ENCODE measurements at regions not wholly inside any gene's neighbourhood (a gene's known extent, or its start where the extent isn't known, plus 50 kb on each side); places are given as distances from the start of the nearest gene placed in this dataset.
A peak's percentile ranks its signal among the peaks of the same experiment; 100 is the strongest.

DNA sequence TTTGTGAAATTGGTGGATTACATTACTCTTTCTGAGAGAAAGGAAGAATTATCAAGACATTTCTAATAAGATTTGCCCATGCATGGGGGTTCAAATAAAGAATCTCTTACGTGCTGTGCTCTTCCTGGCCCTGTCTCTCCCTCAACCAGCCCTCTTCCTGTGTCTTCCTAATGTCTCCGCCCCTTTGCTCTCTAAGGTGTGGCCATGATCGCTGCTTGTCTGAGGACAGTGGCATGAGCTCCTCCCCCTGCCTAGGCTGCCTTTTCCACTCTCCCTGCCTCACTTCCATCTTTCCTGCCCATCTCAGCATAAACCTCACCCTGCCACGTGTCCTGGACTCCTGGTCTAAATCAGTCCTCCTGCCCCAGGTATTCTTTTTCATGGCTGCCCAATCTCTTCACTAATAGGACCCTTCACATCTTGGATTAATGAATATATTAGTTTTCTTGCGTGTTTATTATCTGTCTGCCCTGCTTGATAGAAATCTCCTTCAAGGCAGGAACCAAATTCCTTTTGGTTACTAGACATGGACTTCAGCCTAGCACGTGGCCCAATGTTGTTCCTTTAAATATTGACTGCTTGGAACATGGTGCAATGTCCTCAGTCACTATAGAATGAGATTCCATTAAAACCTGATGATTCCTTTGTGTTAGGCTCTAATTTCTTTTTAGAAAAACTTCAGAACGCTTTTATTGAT lies 122.3 kb downstream of the MTRR start:
- no peaks in the 10 kb centered on the region for H3K9me3 ChIP-seq (replicated peaks; ENCODE audit: control insufficient read depth, low read depth, low read length)
- H3K4me1 ChIP-seq (ENCODE audit: control insufficient read depth, insufficient read depth, low read length) = no peaks in the 10 kb centered on the region
- H3K27ac ChIP-seq (ENCODE audit: low read length) = no peak overlapping the region
- H3K27me3 ChIP-seq (ENCODE audit: control insufficient read depth, insufficient read depth, low read length) = no peaks in the 10 kb centered on the region
- no peak for DNase-seq
- 48% methylated on average over 3 of the region's 7 CpGs for WGBS (ENCODE audit: insufficient coverage)
- no peak overlapping the region for H3K4me3 ChIP-seq (ENCODE audit: low read length)
- H3K36me3 ChIP-seq (ENCODE audit: control insufficient read depth, insufficient read depth, low read length) = no peaks in the 10 kb centered on the region

DNA sequence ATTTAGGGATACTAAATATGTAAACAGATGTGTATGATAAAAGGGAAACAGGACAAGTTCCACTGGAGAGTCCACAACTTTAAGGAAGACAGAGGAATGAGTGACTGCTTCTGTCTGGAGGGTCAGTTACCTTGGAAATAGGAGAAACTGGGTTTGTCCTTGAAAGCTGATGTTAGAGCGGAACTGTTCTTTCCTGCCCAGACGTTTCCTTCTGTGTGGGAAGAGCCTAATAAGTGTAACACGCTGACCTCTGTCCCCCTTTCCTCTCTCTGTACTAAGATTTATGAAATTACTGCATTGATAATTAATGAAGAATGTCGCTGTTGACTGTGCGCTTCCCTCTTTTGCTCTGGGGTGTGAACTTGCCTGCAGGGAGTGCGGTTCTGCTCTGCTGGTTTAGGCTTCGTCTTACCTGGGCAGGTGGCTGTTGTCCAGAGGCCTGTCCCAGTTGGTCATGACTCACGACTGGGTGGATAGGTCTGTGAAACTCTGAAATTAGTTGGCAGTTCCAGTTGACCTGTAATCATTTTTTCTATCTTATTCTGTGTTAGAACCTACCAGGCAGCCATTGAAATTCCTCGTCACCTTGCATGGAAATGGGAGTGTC lies 126.8 kb downstream of the MTRR start:
- Histone ChIP-seq H3K9me3 (replicated peaks; ENCODE audit: control insufficient read depth, low read depth, low read length) (no peaks in the 10 kb centered on the region), H3K36me3 (ENCODE audit: control insufficient read depth, insufficient read depth, low read length) (no peaks in the 10 kb centered on the region), H3K27me3 (ENCODE audit: control insufficient read depth, insufficient read depth, low read length) (no peaks in the 10 kb centered on the region), H3K4me3 (ENCODE audit: low read length) (no peak overlapping the region), H3K4me1 (ENCODE audit: control insufficient read depth, insufficient read depth, low read length) (no peaks in the 10 kb centered on the region), H3K27ac (ENCODE audit: low read length) (no peak overlapping the region)
- no peak for DNase-seq
- 67% methylated on average over 3 of the region's 9 CpGs for WGBS (ENCODE audit: insufficient coverage)

DNA sequence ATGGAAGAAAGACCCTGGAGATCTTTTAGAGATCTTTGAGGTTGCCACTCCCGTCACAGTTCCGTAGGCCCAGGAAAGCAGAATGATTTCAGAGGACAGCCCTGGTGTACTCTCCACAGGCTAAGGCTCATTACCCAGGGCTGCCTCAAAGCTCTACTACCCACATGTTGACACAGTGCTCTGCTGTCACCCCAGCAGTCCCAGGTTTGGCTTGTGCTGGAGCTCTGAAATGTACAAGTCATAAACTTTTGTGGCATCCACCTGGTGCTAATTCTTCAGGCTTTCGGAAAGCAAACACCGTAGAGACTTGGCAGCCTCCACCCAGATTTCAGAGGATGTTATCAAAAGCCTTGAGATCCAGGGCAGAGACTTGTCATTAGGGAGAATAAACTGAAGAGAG lies 136.5 kb downstream of the MTRR start:
- H3K27me3 ChIP-seq (ENCODE audit: control insufficient read depth, insufficient read depth, low read length) = no peaks in the 10 kb centered on the region
- H3K27ac ChIP-seq (ENCODE audit: low read length) = no peak overlapping the region
- H3K36me3 ChIP-seq (ENCODE audit: control insufficient read depth, insufficient read depth, low read length) = no peaks in the 10 kb centered on the region
- no peak overlapping the region for H3K4me3 ChIP-seq (ENCODE audit: low read length)
- H3K4me1 ChIP-seq (ENCODE audit: control insufficient read depth, insufficient read depth, low read length) = no peaks in the 10 kb centered on the region
- DNase-seq = no peak
- 77% methylated on average over 4 of the region's 4 CpGs for WGBS (ENCODE audit: insufficient coverage)
- peaks cover 2% of the 10 kb centered on the region for H3K9me3 ChIP-seq (replicated peaks; ENCODE audit: control insufficient read depth, low read depth, low read length)

DNA sequence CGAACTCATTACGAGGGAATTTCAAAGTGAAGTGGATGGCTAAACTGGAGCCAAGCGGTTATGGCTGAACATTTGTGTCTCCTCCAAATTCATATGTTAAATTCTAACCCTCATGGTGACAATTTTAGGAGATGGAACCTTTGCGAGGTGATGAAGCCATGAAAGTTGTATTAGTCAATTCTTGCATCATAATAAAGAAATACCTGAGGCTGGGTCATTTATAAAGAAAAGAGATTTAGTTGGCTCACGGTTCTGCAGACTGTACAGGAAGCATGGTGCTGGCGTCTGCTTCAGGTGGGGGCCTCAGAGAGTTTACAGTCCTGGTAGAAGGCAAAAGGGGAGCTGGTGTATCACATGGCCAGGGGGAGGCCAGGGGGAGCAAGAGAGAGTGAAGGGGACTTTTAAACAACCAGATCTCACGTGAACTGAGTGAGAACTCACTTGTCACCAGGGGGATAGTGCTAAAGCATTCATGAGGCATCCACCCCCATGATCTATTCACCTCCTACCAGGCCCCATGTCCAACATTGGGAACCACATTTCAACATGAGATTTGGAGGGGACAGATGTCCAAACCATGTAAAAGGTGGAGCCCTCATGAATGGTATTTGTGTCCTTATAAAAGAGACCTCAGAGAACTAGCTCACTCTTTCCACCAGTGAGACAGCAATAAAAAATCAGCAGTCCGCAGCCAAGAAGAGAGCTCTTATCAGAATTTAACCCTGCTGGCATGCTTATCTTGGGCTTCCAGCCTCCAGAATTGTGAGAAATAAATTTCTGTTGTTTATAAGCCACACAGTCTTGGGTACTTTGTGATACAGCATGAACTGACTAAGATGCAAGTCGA lies 143.4 kb downstream of the MTRR start:
- H3K27me3 ChIP-seq (ENCODE audit: control insufficient read depth, insufficient read depth, low read length) = no peaks in the 10 kb centered on the region
- no peaks in the 10 kb centered on the region for H3K4me1 ChIP-seq (ENCODE audit: control insufficient read depth, insufficient read depth, low read length)
- H3K27ac ChIP-seq (ENCODE audit: low read length) = no peak overlapping the region
- whole genome bisulfite sequencing (ENCODE audit: insufficient coverage) = 83% methylated on average over 7 of the region's 9 CpGs
- H3K4me3 ChIP-seq (ENCODE audit: low read length) = no peak overlapping the region
- no peaks in the 10 kb centered on the region for H3K9me3 ChIP-seq (replicated peaks; ENCODE audit: control insufficient read depth, low read depth, low read length)
- no peaks in the 10 kb centered on the region for H3K36me3 ChIP-seq (ENCODE audit: control insufficient read depth, insufficient read depth, low read length)
- no peak for DNase-seq

DNA sequence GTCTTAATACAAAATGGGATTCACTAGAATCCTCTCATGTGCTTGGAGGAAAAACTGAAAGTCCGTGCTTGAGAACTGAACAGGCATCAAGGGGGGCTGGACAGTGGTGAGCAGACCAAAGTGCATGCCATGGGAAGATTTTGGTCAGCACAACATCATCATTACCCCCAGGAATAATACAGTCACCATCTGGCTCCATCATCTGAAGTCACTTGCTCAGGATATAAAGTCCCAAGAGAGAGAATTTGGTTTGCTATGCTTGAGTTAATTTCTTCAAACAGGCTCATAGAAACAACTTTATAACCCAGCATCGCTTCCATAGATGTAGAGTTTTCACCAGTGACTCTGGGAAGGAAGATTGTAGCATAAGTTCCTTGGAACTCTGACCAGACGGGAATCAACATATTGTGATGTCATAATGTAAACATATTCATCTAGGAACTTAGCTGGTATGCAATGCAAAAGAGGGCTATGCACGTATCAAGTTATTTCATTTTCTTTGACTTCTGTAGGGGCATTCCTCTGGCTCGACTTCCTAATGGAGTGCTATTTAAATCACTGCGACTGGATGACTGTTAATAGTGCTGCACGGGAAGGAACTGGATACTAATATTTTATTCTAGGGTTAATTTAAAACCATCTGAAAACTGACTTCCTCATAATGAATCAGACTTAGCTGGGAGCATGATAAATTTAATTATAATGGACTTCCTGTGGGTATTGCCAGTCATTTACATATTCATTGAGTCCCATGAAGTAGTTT lies 145.2 kb downstream of the MTRR start:
- no peaks in the 10 kb centered on the region for H3K27me3 ChIP-seq (ENCODE audit: control insufficient read depth, insufficient read depth, low read length)
- WGBS (ENCODE audit: insufficient coverage) = 60% methylated on average over 1 of the region's 7 CpGs
- DNase-seq = peak; percentile 11

DNA sequence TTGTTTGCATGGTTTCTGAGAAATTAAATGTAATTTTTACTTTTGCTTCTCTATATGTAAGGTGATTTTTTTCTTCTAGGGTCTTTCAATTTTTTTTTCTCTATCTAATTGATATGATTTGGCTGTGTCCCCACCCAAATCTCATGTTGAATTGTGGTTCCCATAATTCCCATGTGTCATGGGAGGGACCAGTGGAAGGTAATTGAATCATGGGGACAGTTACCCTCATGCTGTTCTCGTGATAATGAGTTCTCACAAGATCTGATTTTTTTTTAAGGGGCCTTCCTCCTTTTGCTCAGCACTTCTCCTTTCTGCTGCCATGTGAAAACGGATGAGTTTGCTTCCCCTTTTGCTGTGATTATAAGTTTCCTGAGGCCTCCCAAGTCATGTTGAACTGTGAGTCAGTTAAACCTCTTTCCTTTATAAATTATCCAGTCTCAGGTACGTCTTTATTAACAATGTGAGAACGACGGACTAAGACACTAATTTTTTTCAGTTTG lies 150.8 kb downstream of the MTRR start:
- H3K36me3 ChIP-seq (ENCODE audit: control insufficient read depth, insufficient read depth, low read length) = no peaks in the 10 kb centered on the region
- H3K27me3 ChIP-seq (ENCODE audit: control insufficient read depth, insufficient read depth, low read length) = no peaks in the 10 kb centered on the region
- no peaks in the 10 kb centered on the region for H3K4me1 ChIP-seq (ENCODE audit: control insufficient read depth, insufficient read depth, low read length)
- H3K9me3 ChIP-seq (replicated peaks; ENCODE audit: control insufficient read depth, low read depth, low read length) = no peaks in the 10 kb centered on the region
- DNase-seq = no peak
- no peak overlapping the region for H3K27ac ChIP-seq (ENCODE audit: low read length)
- 60% methylated on average over 1 of the region's 5 CpGs for WGBS (ENCODE audit: insufficient coverage)
- no peak overlapping the region for H3K4me3 ChIP-seq (ENCODE audit: low read length)

More for the DNA sequence above, 145.2 kb downstream of the MTRR start:
- Histone ChIP-seq H3K27ac (ENCODE audit: low read length) (no peak overlapping the region), H3K4me3 (ENCODE audit: low read length) (no peak overlapping the region), H3K4me1 (ENCODE audit: control insufficient read depth, insufficient read depth, low read length) (no peaks in the 10 kb centered on the region), H3K36me3 (ENCODE audit: control insufficient read depth, insufficient read depth, low read length) (no peaks in the 10 kb centered on the region), H3K9me3 (replicated peaks; ENCODE audit: control insufficient read depth, low read depth, low read length) (no peaks in the 10 kb centered on the region)

DNA sequence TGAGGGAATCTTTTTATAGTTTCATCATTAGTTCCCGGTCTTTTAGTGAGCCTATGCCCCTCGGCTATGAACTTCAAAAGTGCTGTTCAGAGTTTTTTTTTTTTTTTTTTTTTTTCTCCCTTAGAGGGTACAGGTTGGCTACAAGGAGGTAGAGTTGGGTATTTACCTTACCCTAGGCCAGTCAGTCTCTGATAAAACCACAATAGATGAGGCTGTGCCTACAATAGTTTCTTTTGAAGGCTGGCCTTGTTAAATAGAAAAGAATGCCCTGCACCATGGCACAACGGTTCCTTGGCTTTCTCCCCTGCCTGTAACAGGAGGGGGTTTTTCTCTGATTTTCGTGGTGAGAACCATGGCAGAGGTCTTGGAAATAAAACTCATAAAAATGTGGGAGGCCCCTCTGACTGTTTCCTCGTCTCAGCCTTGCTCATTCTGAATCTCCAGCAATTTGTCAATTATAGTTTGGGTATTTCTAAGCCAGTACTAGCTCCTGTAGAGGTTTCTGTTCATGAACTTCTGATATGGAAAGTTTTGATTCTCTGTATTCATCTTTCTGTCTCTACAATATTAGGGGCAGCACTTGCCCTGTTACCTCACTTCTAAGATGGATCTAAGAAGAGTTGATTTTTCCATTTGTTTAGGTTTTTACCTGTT lies 152.0 kb downstream of the MTRR start:
- no peaks in the 10 kb centered on the region for H3K4me1 ChIP-seq (ENCODE audit: control insufficient read depth, insufficient read depth, low read length)
- no peaks in the 10 kb centered on the region for H3K27me3 ChIP-seq (ENCODE audit: control insufficient read depth, insufficient read depth, low read length)
- no peak overlapping the region for H3K27ac ChIP-seq (ENCODE audit: low read length)
- H3K4me3 ChIP-seq (ENCODE audit: low read length) = no peak overlapping the region
- H3K36me3 ChIP-seq (ENCODE audit: control insufficient read depth, insufficient read depth, low read length) = no peaks in the 10 kb centered on the region
- WGBS (ENCODE audit: insufficient coverage) = 60% methylated on average over 1 of the region's 5 CpGs
- no peak for DNase-seq
- no peaks in the 10 kb centered on the region for H3K9me3 ChIP-seq (replicated peaks; ENCODE audit: control insufficient read depth, low read depth, low read length)

DNA sequence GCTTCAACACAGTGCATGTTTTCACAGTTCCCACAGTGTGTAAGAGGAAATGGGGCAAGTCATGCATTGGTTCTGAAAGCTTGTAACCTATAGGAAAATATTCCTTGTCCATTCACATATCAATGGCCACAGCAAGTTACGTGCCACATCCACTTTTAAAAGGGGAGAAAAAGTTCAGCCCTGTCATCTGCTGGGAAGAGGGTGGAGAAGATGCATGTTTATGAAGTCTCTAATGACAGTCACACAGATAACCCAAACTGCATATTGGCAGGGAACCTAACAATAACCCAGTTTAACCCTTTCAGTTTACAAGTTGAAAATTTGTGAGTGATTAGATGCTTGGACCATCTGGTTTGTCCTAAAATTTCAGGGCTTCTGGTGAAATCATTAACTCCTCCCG lies 159.3 kb downstream of the MTRR start:
- no peak for DNase-seq
- Histone ChIP-seq H3K4me3 (ENCODE audit: low read length) (no peak overlapping the region), H3K4me1 (ENCODE audit: control insufficient read depth, insufficient read depth, low read length) (no peaks in the 10 kb centered on the region), H3K27ac (ENCODE audit: low read length) (no peak overlapping the region), H3K9me3 (replicated peaks; ENCODE audit: control insufficient read depth, low read depth, low read length) (no peaks in the 10 kb centered on the region), H3K27me3 (ENCODE audit: control insufficient read depth, insufficient read depth, low read length) (no peaks in the 10 kb centered on the region), H3K36me3 (ENCODE audit: control insufficient read depth, insufficient read depth, low read length) (no peaks in the 10 kb centered on the region)
- no CpG with 5 or more reads among the region's 2 CpGs for WGBS (ENCODE audit: insufficient coverage)

DNA sequence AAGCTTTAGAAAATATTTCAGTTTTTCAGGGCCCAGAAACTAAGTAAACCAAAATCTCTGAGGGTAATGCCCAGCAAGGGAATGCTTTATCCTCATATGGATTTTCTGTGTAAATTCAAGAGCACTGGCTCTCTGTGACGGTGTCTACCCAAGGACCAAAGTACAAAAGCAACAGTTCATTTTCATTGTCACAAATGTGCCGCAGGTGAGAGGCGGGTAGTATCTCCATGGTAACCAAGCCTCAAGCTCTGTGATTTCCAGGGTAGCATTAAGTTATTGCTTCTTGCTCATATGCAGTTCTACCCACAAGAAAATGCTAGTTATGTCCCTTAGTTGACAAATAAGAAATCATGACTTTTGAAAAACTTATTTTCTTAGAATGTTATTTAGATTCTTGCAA lies 164.3 kb downstream of the MTRR start:
- H3K27ac ChIP-seq (ENCODE audit: low read length) = no peak overlapping the region
- no peak overlapping the region for H3K4me3 ChIP-seq (ENCODE audit: low read length)
- no peaks in the 10 kb centered on the region for H3K27me3 ChIP-seq (ENCODE audit: control insufficient read depth, insufficient read depth, low read length)
- no peaks in the 10 kb centered on the region for H3K4me1 ChIP-seq (ENCODE audit: control insufficient read depth, insufficient read depth, low read length)
- no peaks in the 10 kb centered on the region for H3K9me3 ChIP-seq (replicated peaks; ENCODE audit: control insufficient read depth, low read depth, low read length)
- H3K36me3 ChIP-seq (ENCODE audit: control insufficient read depth, insufficient read depth, low read length) = no peaks in the 10 kb centered on the region
- WGBS (ENCODE audit: insufficient coverage) = 43% methylated on average over 1 of the region's 3 CpGs
- DNase-seq = no peak

All from muscle of leg (tissue), 3 donors.